B cell (primary cell): ENCODE measurements at regions not wholly inside any gene's neighbourhood (a gene's known extent, or its start where the extent isn't known, plus 50 kb on each side); places are given as distances from the start of the nearest gene placed in this dataset.

Experiments used
- EZH2 ChIP-seq: IDR thresholded peaks from 2 replicates; pipeline ENCODE4 v1.6.1; 2012; ENCODE audit warnings: borderline replicate concordance, low read depth, mild to moderate bottlenecking, moderate library complexity, low read length; ENCODE audit not compliant: insufficient read depth, poor library complexity, severe bottlenecking
- TF ChIP-seq, protein P1 (sequence below): fragments of 200-600 bp; IDR thresholded peaks from one replicate; pipeline ENCODE4 v1.8.0; 2022; ENCODE audit warnings: antibody characterized with exemption, mild to moderate bottlenecking

DNA sequence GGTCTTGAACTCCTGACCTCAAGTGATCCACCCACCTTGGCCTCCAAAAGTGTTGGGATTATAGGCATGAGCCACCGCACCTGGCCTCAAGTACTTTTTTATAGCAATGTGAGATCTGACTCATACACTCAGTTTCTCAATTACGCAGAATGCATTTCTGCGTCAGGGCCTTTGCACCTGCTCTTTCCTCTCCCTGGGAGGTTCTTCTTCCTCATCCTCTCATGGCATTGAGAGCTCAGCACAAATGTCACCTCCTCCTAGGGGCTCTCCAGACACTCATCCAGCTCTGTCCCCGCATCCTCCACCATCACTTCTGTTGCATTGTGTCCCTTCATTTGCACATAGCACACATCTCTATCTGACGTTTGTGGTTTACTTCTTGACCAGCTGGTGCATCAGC lies 418.8 kb downstream of the PTPRU start:
- TF ChIP-seq, protein P1, sequence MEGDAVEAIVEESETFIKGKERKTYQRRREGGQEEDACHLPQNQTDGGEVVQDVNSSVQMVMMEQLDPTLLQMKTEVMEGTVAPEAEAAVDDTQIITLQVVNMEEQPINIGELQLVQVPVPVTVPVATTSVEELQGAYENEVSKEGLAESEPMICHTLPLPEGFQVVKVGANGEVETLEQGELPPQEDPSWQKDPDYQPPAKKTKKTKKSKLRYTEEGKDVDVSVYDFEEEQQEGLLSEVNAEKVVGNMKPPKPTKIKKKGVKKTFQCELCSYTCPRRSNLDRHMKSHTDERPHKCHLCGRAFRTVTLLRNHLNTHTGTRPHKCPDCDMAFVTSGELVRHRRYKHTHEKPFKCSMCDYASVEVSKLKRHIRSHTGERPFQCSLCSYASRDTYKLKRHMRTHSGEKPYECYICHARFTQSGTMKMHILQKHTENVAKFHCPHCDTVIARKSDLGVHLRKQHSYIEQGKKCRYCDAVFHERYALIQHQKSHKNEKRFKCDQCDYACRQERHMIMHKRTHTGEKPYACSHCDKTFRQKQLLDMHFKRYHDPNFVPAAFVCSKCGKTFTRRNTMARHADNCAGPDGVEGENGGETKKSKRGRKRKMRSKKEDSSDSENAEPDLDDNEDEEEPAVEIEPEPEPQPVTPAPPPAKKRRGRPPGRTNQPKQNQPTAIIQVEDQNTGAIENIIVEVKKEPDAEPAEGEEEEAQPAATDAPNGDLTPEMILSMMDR, result no peak
- TF ChIP-seq EZH2, result no peak
